OCI-LY1 (cell line): ENCODE measurements at regions not wholly inside any gene's neighbourhood (a gene's known extent, or its start where the extent isn't known, plus 50 kb on each side); places are given as distances from the start of the nearest gene placed in this dataset.

ENCODE experiments used
- CTCF ChIP-seq: fragments of 200-600 bp; sonication (generic), shearing (Covaris generic); IDR thresholded peaks from 2 replicates; pipeline ENCODE4 v1.5.1; 2017; ENCODE audit warnings: mild to moderate bottlenecking, antibody characterized with exemption, low read length, moderate library complexity, mixed read lengths
- EZH2 ChIP-seq: fragments of 200-600 bp; sonication (generic), shearing (Covaris generic); IDR thresholded peaks from 2 replicates; pipeline ENCODE4 v1.8.0; 2017; ENCODE audit warnings: borderline replicate concordance, mixed run types, mild to moderate bottlenecking, antibody characterized with exemption, low read length, moderate library complexity, mixed read lengths

- TF ChIP-seq EZH2 (no peak), CTCF (no peak)
Measured at GRCh38 chr9:102875687-102876086, 119.4 kb upstream of the CYLC2 start.
